Transverse colon (tissue), 4 donors: ENCODE measurements at regions not wholly inside any gene's neighbourhood (a gene's known extent, or its start where the extent isn't known, plus 50 kb on each side); places are given as distances from the start of the nearest gene placed in this dataset.

ENCODE experiments used
- CTCF ChIP-seq, 5 experiments: fragments of 200-600 bp in 3 of 5; fragments of 450-650 bp in 2 of 5; sonication (generic) in 3 of 5; IDR thresholded peaks; 1 replicate in 2 of 5; 2 replicates in 3 of 5; pipeline ENCODE4 v1.5.1; 2016 to 2017; ENCODE audit warnings: antibody characterized with exemption in 5 of 5, inconsistent platforms in 3 of 5, mild to moderate bottlenecking in 2 of 5, moderate library complexity in 1 of 5
- EP300 ChIP-seq: sonication (generic); formaldehyde crosslinking; IDR thresholded peaks from one replicate; pipeline ENCODE4 v1.6.1; 2017; ENCODE audit warnings: antibody characterized with exemption, low read depth
- POLR2A ChIP-seq: fragments of 450-650 bp; IDR thresholded peaks from one replicate; pipeline ENCODE4 v1.6.1; 2016; ENCODE audit warnings: antibody characterized with exemption, mild to moderate bottlenecking, moderate library complexity
- POLR2AphosphoS5 ChIP-seq, 3 donors: sonication (generic); formaldehyde crosslinking; IDR thresholded peaks; one replicate each; pipeline ENCODE4 v1.6.1; 2016; ENCODE audit warnings: antibody characterized with exemption in 3 of 3

DNA sequence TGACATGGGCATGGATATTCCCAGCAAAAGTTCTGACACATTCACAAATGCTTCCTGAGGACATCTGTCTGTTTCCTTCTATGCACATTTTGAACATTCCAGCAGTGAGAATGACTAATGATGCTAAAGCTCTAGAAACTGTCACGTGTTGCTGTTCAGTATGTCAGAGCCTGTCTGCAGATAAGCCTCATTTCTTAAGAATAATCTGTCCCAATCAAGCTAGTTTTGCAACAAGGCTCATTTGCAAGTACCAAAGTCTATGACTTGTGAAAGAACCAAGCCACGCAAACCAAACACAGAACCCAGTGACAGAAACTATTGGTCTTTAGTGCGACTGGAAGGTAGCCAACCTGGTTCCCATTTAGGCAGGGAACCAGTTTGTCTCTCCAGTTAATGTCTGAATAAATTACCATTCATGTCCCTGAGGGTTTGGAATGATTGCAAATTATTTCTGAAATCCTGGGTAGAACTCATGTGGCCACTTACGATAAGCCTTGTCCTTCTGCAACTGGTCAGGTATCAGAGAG lies 178.5 kb downstream of the C9orf152 start:
- TF ChIP-seq POLR2A (no peak), CTCF (IDR thresholded peaks at IDR 0.05) (no peak), EP300 (no peak), POLR2AphosphoS5 (IDR thresholded peaks at IDR 0.05) (peak in 2 of 3 donors; percentile 17 to 57)
